Putamen (tissue), 1 donor: ENCODE measurements at regions not wholly inside any gene's neighbourhood (a gene's known extent, or its start where the extent isn't known, plus 50 kb on each side); places are given as distances from the start of the nearest gene placed in this dataset.

ENCODE experiments used
- DNase-seq: peaks from one replicate; pipeline ENCODE4 v3.0.0-alpha.2; 2016; ENCODE audit warnings: low spot score

DNA sequence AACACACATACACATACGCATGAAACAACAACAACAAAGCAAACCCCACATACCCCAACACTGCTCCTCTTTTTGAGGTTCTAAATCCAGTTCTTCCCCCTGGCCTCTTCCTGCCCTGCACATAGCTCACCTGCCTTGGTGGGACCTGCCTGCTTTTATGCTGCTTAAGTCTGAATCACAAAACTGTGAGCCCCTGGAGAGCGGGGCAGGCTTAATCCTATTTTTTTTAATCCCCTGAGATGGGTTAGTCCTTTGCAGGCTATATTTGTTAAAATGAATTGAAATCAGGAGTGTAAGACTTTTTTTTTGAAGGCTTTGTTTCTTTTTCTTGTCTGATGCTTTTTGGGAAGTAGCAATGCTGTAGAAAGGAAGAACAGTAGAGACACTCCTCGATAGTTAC is 84.6 kb upstream of the MAX start:
- DNase-seq, result no peak

GRCh38 chr14:65187421-65188049 is 85.2 kb upstream of the MAX start:
- DNase-seq, result no peak

DNA sequence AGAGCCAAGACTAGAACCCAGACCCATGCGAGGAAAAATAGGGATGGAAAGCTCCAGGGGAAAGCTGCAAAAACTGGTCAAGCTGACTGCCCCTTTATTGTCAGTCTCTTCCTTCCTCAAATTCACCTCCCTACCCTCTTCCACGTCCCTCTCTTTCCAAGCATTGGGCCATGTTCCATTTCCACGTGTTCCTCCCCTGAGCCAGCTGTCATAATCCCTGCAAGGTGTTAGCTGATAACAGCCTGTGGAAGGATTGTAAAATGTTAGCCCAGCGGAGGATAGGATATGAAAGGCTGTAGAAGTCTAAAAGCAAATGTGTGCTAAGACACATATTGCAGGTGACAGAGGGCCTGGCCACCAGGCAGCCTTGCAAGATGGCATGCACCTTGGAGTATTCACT is 88.0 kb upstream of the MAX start:
- DNase-seq, result no peak

DNA sequence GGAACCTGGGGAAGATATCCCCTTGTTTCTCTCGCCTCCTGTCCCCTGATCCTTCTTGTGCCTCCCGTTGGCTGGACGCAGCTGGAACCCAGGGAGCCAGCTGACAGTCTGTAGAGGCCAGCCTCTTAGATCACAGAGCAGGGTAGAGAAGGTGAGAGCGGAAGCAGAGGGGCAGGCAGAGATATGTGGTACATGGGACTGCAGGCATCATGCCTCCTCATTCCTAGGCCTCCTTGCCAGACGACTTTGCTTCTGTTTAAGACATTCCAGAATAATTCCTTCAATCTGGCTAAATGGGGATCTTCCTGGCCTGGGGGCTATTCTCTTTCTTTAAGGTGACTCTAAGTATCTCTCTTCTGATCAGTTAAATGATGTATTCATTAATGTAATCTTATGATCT is 89.4 kb upstream of the MAX start:
- no peak for DNase-seq

- no peak for DNase-seq
These were observed 90.4 kb upstream of the MAX start for GRCh38 chr14:65192686-65193085.

GRCh38 chr14:65193916-65194590 is 91.7 kb upstream of the MAX start:
- no peak for DNase-seq

DNA sequence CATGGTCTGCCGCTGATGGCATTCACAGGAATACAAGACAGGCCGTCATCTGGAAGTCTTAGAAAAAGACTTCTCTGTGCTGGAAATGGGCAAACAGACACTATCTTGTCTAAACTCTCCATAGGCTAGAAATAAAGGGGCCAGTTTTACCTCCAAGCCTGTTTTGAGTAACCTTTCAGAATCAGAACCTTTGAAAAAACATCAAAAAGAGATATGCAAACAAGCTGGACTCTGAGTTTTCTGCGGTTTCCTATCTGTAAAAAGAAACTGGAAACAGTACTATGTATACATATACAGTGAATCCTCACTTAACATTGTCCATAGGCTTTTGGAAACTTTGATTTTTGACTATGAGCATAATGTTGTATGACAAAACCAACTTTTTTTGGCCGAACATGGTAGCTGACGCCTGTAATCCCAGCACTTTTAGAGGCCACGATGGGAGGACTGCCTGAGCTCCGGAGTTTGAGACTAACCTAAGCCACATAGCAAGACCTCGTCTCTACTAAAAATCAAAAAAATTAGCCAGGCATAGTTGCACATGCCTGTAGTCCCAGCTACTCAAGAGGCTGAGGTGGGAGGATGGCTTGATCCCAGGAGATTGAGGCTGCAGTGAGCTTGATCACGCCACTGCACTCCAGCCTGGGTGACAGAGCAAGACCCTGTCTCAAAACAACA is 92.9 kb upstream of the MAX start:
- DNase-seq, result no peak

DNA sequence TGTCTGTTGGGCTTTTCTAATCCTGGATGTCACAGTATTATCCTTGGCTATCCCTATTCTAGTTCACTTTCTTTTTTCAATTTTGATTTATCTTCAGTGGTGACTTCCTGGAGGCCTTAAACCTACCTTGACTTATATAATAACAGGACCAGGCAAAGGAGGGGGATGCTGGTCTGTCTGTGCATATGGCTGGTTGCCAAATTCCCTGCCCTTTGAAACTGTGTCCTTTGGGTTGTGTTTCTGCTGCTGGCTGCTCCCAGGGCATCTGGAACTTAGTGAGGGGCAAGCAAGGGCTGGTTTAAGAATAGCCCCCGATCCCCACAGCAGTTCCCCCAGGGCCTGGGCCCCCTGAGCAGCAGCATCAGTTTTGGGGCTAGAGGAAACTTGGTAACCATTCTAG is 96.0 kb upstream of the MAX start:
- no peak for DNase-seq

GRCh38 chr14:65200454-65200853 is 98.1 kb upstream of the MAX start:
- DNase-seq, result no peak

GRCh38 chr14:65203574-65203973 is 101.3 kb upstream of the MAX start:
- DNase-seq, result no peak

- no peak for DNase-seq
These were observed 101.7 kb upstream of the MAX start for GRCh38 chr14:65204056-65204455.

DNA sequence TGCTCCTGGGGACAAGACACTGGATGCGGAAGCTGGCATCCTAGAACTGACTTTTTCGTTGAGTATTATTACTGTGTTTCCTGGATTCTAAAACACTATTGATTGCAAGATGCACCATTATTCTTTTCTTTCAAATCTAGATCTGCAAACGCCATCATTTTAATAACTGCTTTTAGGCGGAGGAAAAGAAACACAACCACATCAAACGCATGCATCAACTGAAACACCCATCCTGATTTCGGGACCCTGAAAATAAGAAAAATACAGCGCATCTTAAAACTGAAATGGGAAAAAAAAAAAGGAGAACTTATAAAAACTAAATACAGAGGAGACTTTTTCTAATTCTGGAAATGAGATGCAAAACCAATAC is 103.7 kb upstream of the MAX start:
- DNase-seq, result no peak

DNA sequence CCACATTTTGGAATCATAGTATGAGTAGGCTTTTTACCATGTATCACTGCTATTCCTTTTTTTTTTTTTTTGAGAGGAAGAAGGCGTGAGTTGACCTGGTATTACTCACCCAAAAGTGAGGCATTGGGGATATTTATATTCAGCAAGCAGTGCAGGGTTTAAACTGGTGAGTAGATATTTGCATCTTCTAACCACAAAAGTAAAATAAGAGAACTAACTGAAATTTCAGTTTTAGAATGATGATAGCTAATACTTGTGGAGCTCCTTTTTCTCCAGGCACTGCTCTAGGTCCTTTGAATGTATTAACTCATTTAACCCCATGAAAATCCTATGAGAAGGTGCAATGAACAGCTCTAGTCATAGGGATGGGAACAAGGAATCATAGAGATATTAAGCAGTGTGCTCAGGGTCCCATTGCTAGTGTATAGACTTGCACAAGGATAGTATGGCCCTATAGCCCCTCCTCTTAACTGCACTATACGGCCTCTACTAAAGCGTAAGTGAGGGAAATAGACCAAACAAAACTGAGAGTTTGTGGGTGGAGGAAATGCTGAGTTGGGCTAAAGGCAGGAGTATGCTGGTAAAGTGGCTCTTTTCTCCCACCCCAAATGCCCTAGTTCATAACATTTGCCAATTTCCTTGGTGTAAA is 104.3 kb upstream of the MAX start:
- DNase-seq, result no peak

DNA sequence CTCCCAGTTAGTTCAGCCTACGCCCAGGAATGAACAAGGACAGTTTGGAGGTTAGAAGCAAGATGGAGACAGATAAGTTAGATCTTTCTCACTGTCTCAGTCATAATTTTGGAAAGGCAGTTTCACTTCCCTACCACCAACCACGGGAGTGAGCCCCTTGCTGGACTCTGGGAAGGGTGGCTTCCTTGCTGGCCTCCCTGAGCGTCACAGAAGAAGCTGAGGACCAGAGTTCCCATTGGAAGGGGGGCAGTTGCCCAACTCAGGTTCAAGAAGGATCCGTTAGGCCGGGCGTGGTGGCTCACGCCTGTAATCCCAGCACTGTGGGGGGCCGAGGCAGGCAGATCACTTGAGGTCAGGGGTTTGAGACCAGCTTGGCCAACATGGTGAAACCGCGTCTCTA is 106.2 kb upstream of the MAX start:
- no peak for DNase-seq

GRCh38 chr14:65210118-65210821 is 108.0 kb upstream of the MAX start:
- DNase-seq, result no peak

DNA sequence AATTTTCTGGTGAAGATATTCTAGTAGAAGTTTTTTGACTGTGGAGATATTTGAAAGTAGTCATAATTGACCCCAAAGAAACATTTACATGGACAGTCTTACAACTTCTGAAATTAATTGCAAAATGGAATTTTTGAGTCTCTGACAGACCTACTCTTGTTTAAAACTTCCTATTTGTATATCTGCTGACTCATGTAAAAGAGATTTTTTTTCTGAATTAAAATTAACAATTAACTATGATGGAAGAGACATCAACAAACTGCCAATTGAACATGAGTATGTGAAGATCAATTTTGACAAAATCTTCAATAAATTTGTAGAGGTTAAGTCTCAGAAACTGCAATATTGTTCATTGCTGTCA is 108.5 kb upstream of the MAX start:
- no peak for DNase-seq

DNA sequence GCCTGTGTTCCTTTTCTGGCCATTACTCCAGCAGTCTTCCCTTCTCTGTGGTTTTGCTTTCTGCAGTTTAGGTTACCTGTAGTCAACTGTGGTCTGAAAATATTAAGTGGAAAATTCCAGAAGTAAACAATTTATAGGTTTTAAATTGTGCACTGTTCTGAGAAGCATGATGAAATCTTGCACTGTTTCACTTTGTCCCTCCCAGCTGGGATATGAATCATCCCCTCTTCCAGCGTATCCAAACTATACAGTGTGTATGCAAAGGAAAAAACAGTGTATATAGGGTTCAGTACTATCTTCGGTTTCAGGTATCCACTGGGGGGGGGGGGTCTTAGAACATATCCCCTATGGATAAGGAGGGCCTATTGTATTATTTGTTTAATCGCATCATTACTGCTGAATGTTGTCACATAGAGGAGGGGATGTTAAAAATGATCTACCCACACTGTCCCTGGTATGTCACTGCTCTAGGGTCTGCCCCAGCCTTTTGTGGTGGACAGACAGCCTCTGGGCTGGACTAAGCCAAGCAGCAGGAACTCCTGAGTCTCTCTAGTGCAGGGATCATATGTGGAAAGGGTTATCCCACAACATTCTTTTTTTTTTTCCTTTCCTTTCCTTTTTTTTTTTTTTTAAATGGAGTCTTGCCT is 109.1 kb upstream of the MAX start:
- no peak for DNase-seq

DNA sequence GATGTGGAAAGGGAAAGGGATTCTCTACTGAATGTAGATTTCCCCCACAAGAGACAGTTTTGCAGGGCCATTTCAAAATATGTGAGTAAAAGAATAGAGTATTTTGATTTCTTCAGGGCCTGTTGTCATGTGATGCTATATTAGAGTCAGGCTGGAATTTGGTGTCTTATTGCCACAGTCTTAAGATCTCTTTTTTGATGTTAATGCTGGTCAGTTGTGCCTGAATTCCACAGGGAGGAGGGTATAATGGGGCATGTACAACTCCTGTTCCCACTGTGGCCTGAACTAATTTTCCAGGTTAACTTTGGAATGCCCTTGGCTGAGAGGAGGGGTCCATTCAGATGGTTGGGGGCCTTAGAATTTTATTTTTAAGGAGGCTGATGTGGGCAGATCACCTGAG is 111.0 kb upstream of the MAX start:
- DNase-seq, result no peak

DNA sequence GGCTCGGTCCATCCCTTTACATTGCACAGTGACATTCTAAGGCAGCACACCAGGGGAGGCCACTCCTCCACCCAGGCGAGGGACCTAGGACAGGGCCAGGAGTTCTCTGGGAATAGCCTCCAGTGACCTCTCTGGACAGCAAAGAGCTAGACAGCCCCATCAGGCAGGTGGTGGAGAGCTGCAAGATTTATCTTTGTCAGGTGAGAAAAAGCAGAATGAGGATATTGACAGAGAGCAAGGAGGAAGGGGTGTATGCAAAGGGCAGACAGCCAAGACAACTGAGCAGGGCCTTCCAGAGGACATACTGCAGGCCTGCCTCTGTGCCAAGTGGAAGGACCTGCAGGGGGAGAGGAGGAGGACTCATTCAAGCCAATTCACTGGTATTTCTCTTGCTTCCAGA is 112.4 kb upstream of the MAX start:
- DNase-seq, result no peak

- DNase-seq, result no peak
These were observed 117.0 kb upstream of the MAX start for GRCh38 chr14:65219353-65219752.

DNA sequence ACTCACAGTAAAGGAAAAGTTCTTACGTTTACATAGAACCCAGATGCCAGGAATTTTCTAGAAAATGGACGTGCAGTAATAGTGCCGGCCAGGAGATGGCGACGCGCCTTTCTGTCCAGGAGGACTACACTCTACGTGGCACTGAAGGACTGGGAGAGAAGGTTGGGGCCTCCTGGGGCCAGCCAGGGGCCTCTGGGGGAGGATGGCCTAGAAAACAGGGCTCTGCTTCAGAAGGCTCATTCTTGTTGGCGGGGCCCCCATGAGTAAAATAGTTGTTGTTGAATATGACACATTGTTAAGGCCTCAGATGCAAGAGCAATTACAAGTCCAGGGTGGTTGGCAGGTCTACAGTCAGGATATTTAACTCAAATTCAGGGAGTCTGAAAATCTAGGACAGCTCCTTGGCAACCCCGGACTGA is 120.1 kb upstream of the MAX start:
- peak; percentile 85 for DNase-seq

DNA sequence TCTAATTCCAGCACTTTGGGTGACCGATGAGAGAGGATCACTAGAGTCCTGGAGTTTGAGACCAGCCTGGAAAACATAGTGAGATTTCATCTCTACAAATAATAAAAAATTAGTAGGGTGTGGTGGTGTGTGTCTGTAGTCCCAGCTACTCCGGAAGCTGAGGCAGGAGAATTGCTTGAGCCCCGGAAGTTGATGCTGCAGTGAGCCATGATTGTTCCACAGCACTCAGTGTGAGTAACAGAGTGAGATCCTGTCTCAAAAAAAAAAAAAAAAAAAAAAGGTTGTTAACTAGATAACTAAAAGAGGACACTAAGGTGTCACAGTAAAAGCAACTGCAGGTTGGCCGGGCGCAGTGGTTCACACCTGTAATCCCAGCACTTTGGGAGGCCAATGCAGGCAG is 121.3 kb upstream of the MAX start:
- DNase-seq, result no peak
